ENCODE measurements at regions not wholly inside any gene's neighbourhood (a gene's known extent, or its start where the extent isn't known, plus 50 kb on each side); places are given as distances from the start of the nearest gene placed in this dataset.
A peak's percentile ranks its signal among the peaks of the same experiment; 100 is the strongest.

- Histone ChIP-seq H3K4me3 (ENCODE audit: low read length) (no peak overlapping the region), H3K27me3 (ENCODE audit: control insufficient read depth in 2 of 2, insufficient read depth in 2 of 2, low read length in 2 of 2) (no peaks in the 10 kb centered on the region), H3K27ac (ENCODE audit: low read depth, low read length) (no peak overlapping the region), H3K4me1 (ENCODE audit: control insufficient read depth in 2 of 2, insufficient read depth in 2 of 2, low read length in 2 of 2) (peaks cover 0 to under 1% of the 10 kb centered on the region in 2 donors), H3K9me3 (ENCODE audit: control insufficient read depth in 2 of 3, low read length in 3 of 3) (no peaks in the 10 kb centered on the region), H3K36me3 (ENCODE audit: control insufficient read depth in 2 of 3, insufficient read depth in 3 of 3, low read length in 3 of 3) (no peaks in the 10 kb centered on the region)
- Mint-ChIP-seq H3K4me1 (peaks cover 0 to 11% (median 0%) of the 10 kb centered on the region in 7 donors), H3K27me3 (peaks cover 0 to 3% (median 0%) of the 10 kb centered on the region in 5 donors), H3K9me3 (no peaks in the 10 kb centered on the region), H3K4me3 (no peak overlapping the region), H3K36me3 (peaks cover 0 to 2% (median 0%) of the 10 kb centered on the region in 5 donors), H3K27ac (no peak overlapping the region)
- ChIA-PET POLR2A (no interaction called here), CTCF (no interaction called here)
- intact Hi-C loops (cut with micrococcal nuclease), result no loop called here
- ATAC-seq (no peak), DNase-seq (no peak)
Measured at GRCh38 chr1:232451506-232451905, 178.4 kb downstream of the SIPA1L2 start.

- Histone ChIP-seq H3K9me3 (ENCODE audit: control insufficient read depth in 2 of 3, low read length in 3 of 3) (no peaks in the 10 kb centered on the region), H3K4me3 (ENCODE audit: low read length) (no peak overlapping the region), H3K27ac (ENCODE audit: low read depth, low read length) (no peak overlapping the region), H3K36me3 (ENCODE audit: control insufficient read depth in 2 of 3, insufficient read depth in 3 of 3, low read length in 3 of 3) (no peaks in the 10 kb centered on the region), H3K4me1 (ENCODE audit: control insufficient read depth in 2 of 2, insufficient read depth in 2 of 2, low read length in 2 of 2) (no peaks in the 10 kb centered on the region), H3K27me3 (ENCODE audit: control insufficient read depth in 2 of 2, insufficient read depth in 2 of 2, low read length in 2 of 2) (no peaks in the 10 kb centered on the region)
- peaks cover 0 to 3% (median 0%) of the 10 kb centered on the region in 5 donors for H3K27me3 Mint-ChIP-seq
- intact Hi-C loops (cut with micrococcal nuclease), result no loop called here
- peaks cover 0 to 10% (median 0%) of the 10 kb centered on the region in 7 donors for H3K4me1 Mint-ChIP-seq
- DNase-seq, result no peak
- H3K27ac Mint-ChIP-seq, result peak overlapping the region in 1 of 9 donors; percentile 15
- POLR2A ChIA-PET, result no interaction called here
- no peaks in the 10 kb centered on the region for H3K9me3 Mint-ChIP-seq
- ATAC-seq, result no peak
- CTCF ChIA-PET, result no interaction called here
- no peak overlapping the region for H3K4me3 Mint-ChIP-seq
- H3K36me3 Mint-ChIP-seq, result peaks cover 0 to 2% (median 0%) of the 10 kb centered on the region in 5 donors
Measured at GRCh38 chr1:232450615-232451014, 179.3 kb downstream of the SIPA1L2 start.

- no peaks in the 10 kb centered on the region for H3K36me3 ChIP-seq (ENCODE audit: control insufficient read depth in 2 of 3, insufficient read depth in 3 of 3, low read length in 3 of 3)
- Mint-ChIP-seq H3K4me1 (peaks cover 0 to 8% (median 0%) of the 10 kb centered on the region in 7 donors), H3K9me3 (no peaks in the 10 kb centered on the region), H3K27ac (no peak overlapping the region), H3K27me3 (no peaks in the 10 kb centered on the region), H3K4me3 (no peak overlapping the region), H3K36me3 (no peaks in the 10 kb centered on the region)
- intact Hi-C loops (cut with micrococcal nuclease), result no loop called here
- H3K9me3 ChIP-seq (ENCODE audit: control insufficient read depth in 2 of 3, low read length in 3 of 3), result no peaks in the 10 kb centered on the region
- H3K4me1 ChIP-seq (ENCODE audit: control insufficient read depth in 2 of 2, insufficient read depth in 2 of 2, low read length in 2 of 2), result no peaks in the 10 kb centered on the region
- ChIA-PET POLR2A (no interaction called here), CTCF (no interaction called here)
- no peak for DNase-seq
- ATAC-seq, result no peak
- H3K27ac ChIP-seq (ENCODE audit: low read depth, low read length), result no peak overlapping the region
- H3K27me3 ChIP-seq (ENCODE audit: control insufficient read depth in 2 of 2, insufficient read depth in 2 of 2, low read length in 2 of 2), result no peaks in the 10 kb centered on the region
- H3K4me3 ChIP-seq (ENCODE audit: low read length), result no peak overlapping the region
Measured at GRCh38 chr1:232447125-232447524, 182.8 kb downstream of the SIPA1L2 start.

- POLR2A ChIA-PET, result no interaction called here
- Histone ChIP-seq H3K27me3 (ENCODE audit: control insufficient read depth in 2 of 2, insufficient read depth in 2 of 2, low read length in 2 of 2) (no peaks in the 10 kb centered on the region), H3K4me1 (ENCODE audit: control insufficient read depth in 2 of 2, insufficient read depth in 2 of 2, low read length in 2 of 2) (no peaks in the 10 kb centered on the region), H3K9me3 (ENCODE audit: control insufficient read depth in 2 of 3, low read length in 3 of 3) (no peaks in the 10 kb centered on the region), H3K4me3 (ENCODE audit: low read length) (no peak overlapping the region), H3K36me3 (ENCODE audit: control insufficient read depth in 2 of 3, insufficient read depth in 3 of 3, low read length in 3 of 3) (no peaks in the 10 kb centered on the region), H3K27ac (ENCODE audit: low read depth, low read length) (no peak overlapping the region)
- DNase-seq, result no peak
- Mint-ChIP-seq H3K4me1 (peaks cover 0 to 5% (median 0%) of the 10 kb centered on the region in 7 donors), H3K4me3 (no peak overlapping the region), H3K9me3 (no peaks in the 10 kb centered on the region), H3K36me3 (no peaks in the 10 kb centered on the region), H3K27ac (no peak overlapping the region), H3K27me3 (no peaks in the 10 kb centered on the region)
- CTCF ChIA-PET, result no interaction called here
- no peak for ATAC-seq
- intact Hi-C loops (cut with micrococcal nuclease), result no loop called here
Measured at GRCh38 chr1:232445361-232446106, 184.4 kb downstream of the SIPA1L2 start.

- H3K4me3 ChIP-seq (ENCODE audit: low read length), result no peak overlapping the region
- no peaks in the 10 kb centered on the region for H3K27me3 Mint-ChIP-seq
- H3K36me3 Mint-ChIP-seq, result no peaks in the 10 kb centered on the region
- no peak overlapping the region for H3K27ac Mint-ChIP-seq
- ATAC-seq (no peak), DNase-seq (no peak)
- H3K27me3 ChIP-seq (ENCODE audit: control insufficient read depth in 2 of 2, insufficient read depth in 2 of 2, low read length in 2 of 2), result no peaks in the 10 kb centered on the region
- H3K4me3 Mint-ChIP-seq, result no peak overlapping the region
- no peaks in the 10 kb centered on the region for H3K9me3 Mint-ChIP-seq
- CTCF ChIA-PET, result no interaction called here
- no peaks in the 10 kb centered on the region for H3K4me1 ChIP-seq (ENCODE audit: control insufficient read depth in 2 of 2, insufficient read depth in 2 of 2, low read length in 2 of 2)
- H3K36me3 ChIP-seq (ENCODE audit: control insufficient read depth in 2 of 3, insufficient read depth in 3 of 3, low read length in 3 of 3), result no peaks in the 10 kb centered on the region
- POLR2A ChIA-PET, result no interaction called here
- no peak overlapping the region for H3K27ac ChIP-seq (ENCODE audit: low read depth, low read length)
- no peaks in the 10 kb centered on the region for H3K9me3 ChIP-seq (ENCODE audit: control insufficient read depth in 2 of 3, low read length in 3 of 3)
- intact Hi-C loops (cut with micrococcal nuclease), result no loop called here
- H3K4me1 Mint-ChIP-seq, result peaks cover 0 to 8% (median 0%) of the 10 kb centered on the region in 7 donors
Measured at GRCh38 chr1:232443372-232443771, 186.6 kb downstream of the SIPA1L2 start.

GRCh38 chr1:232441036-232441411 is 188.9 kb downstream of the SIPA1L2 start:
- CTCF ChIA-PET, result interaction anchor here (0.7 kb wide), 1 partner anchor 575 kb away, joined by 4 read pairs; no protein-coding TSS in a partner anchor
- no peaks in the 10 kb centered on the region for H3K36me3 Mint-ChIP-seq

GRCh38 chr1:232440325-232441035 is 189.5 kb downstream of the SIPA1L2 start:
- H3K27ac Mint-ChIP-seq, result no peak overlapping the region
- ATAC-seq, result no peak

More at GRCh38 chr1:232441036-232441411, 188.9 kb downstream of the SIPA1L2 start:
- H3K9me3 ChIP-seq (ENCODE audit: control insufficient read depth in 2 of 3, low read length in 3 of 3), result no peaks in the 10 kb centered on the region
- no peak overlapping the region for H3K27ac Mint-ChIP-seq
- no peaks in the 10 kb centered on the region for H3K4me1 ChIP-seq (ENCODE audit: control insufficient read depth in 2 of 2, insufficient read depth in 2 of 2, low read length in 2 of 2)
- DNase-seq (no peak), ATAC-seq (no peak)
- POLR2A ChIA-PET, result no interaction called here
- no peaks in the 10 kb centered on the region for H3K27me3 Mint-ChIP-seq
- no peaks in the 10 kb centered on the region for H3K27me3 ChIP-seq (ENCODE audit: control insufficient read depth in 2 of 2, insufficient read depth in 2 of 2, low read length in 2 of 2)
- H3K4me3 ChIP-seq (ENCODE audit: low read length), result no peak overlapping the region
- intact Hi-C loops (cut with micrococcal nuclease), result no loop called here
- H3K9me3 Mint-ChIP-seq, result no peaks in the 10 kb centered on the region
- H3K36me3 ChIP-seq (ENCODE audit: control insufficient read depth in 2 of 3, insufficient read depth in 3 of 3, low read length in 3 of 3), result no peaks in the 10 kb centered on the region
- no peak overlapping the region for H3K4me3 Mint-ChIP-seq
- peaks cover 0 to 8% (median 0%) of the 10 kb centered on the region in 7 donors for H3K4me1 Mint-ChIP-seq
- H3K27ac ChIP-seq (ENCODE audit: low read depth, low read length), result no peak overlapping the region

More at GRCh38 chr1:232440325-232441035, 189.5 kb downstream of the SIPA1L2 start:
- peaks cover 0 to 8% (median 0%) of the 10 kb centered on the region in 7 donors for H3K4me1 Mint-ChIP-seq
- Histone ChIP-seq H3K4me3 (ENCODE audit: low read length) (no peak overlapping the region), H3K4me1 (ENCODE audit: control insufficient read depth in 2 of 2, insufficient read depth in 2 of 2, low read length in 2 of 2) (no peaks in the 10 kb centered on the region), H3K36me3 (ENCODE audit: control insufficient read depth in 2 of 3, insufficient read depth in 3 of 3, low read length in 3 of 3) (no peaks in the 10 kb centered on the region), H3K27ac (ENCODE audit: low read depth, low read length) (no peak overlapping the region), H3K9me3 (ENCODE audit: control insufficient read depth in 2 of 3, low read length in 3 of 3) (no peaks in the 10 kb centered on the region), H3K27me3 (ENCODE audit: control insufficient read depth in 2 of 2, insufficient read depth in 2 of 2, low read length in 2 of 2) (no peaks in the 10 kb centered on the region)
- no peak overlapping the region for H3K4me3 Mint-ChIP-seq
- DNase-seq, result no peak
- ChIA-PET POLR2A (no interaction called here), CTCF (no interaction called here)
- no peaks in the 10 kb centered on the region for H3K27me3 Mint-ChIP-seq
- no peaks in the 10 kb centered on the region for H3K9me3 Mint-ChIP-seq
- intact Hi-C loops (cut with micrococcal nuclease), result no loop called here
- H3K36me3 Mint-ChIP-seq, result no peaks in the 10 kb centered on the region

Measured in naive thymus-derived CD4-positive, alpha-beta T cell (primary cell).